Keratinocyte (primary cell): ENCODE measurements at regions not wholly inside any gene's neighbourhood (a gene's known extent, or its start where the extent isn't known, plus 50 kb on each side); places are given as distances from the start of the nearest gene placed in this dataset.

ENCODE experiments used
- DNase-seq: peaks from one replicate; pipeline ENCODE4 v3.0.0-alpha.2; 2011; ENCODE audit warnings: low read depth, missing footprints, low spot score
- FAIRE-seq: peaks from 2 replicates; lab custom pipeline; 2011; peaks lifted over from hg19 to GRCh38; lab: Jason Lieb, UNC
- H2AFZ ChIP-seq: 2 replicates; pipeline ENCODE4 v1.6.0; 2012; ENCODE audit warnings: low read length, control low read depth, inconsistent platforms; ENCODE audit not compliant: control insufficient read depth
- H3K27ac ChIP-seq: 2 replicates; pipeline ENCODE4 v1.5.1; 2011; ENCODE audit warnings: low read length; ENCODE audit not compliant: control insufficient read depth, insufficient read depth
- H3K27me3 ChIP-seq: 3 replicates; pipeline ENCODE4 v1.6.0; 2011; ENCODE audit warnings: low read length; ENCODE audit not compliant: control insufficient read depth, insufficient read depth; ENCODE audit errors: extremely low read depth
- H3K36me3 ChIP-seq, 2 experiments: 2 replicates in 1 of 2; 3 replicates in 1 of 2; pipeline ENCODE4 v1.5.1; 2011; ENCODE audit warnings: low read length in 2 of 2, mild to moderate bottlenecking in 1 of 2; ENCODE audit not compliant: control insufficient read depth in 2 of 2, insufficient read depth in 2 of 2; ENCODE audit errors: extremely low read depth in 1 of 2
- H3K4me1 ChIP-seq: 3 replicates; pipeline ENCODE4 v1.5.1; 2011; ENCODE audit warnings: low read length; ENCODE audit not compliant: control insufficient read depth, insufficient read depth; ENCODE audit errors: extremely low read depth
- H3K4me2 ChIP-seq: 3 replicates; pipeline ENCODE4 v1.6.0; 2011; ENCODE audit warnings: low read depth, low read length; ENCODE audit not compliant: control insufficient read depth, insufficient read depth; ENCODE audit errors: extremely low read depth
- H3K4me3 ChIP-seq, 3 experiments: fragments of 200-600 bp in 1 of 3; sonication (generic) in 1 of 3; 2 replicates in 2 of 3; 3 replicates in 1 of 3; pipeline ENCODE4 v1.5.1; 2011 to 2016; ENCODE audit warnings: low read length in 3 of 3, mild to moderate bottlenecking in 3 of 3, control low read depth in 2 of 3, inconsistent platforms in 1 of 3, low read depth in 1 of 3, mixed read lengths in 1 of 3, mixed run types in 1 of 3, moderate library complexity in 1 of 3; ENCODE audit not compliant: control insufficient read depth in 2 of 3, insufficient read depth in 2 of 3; ENCODE audit errors: extremely low read depth in 1 of 3
- H3K79me2 ChIP-seq: 2 replicates; pipeline ENCODE4 v1.6.0; 2012; ENCODE audit warnings: low read length; ENCODE audit not compliant: control insufficient read depth, insufficient read depth
- H3K9ac ChIP-seq: 3 replicates; pipeline ENCODE4 v1.6.0; 2011; ENCODE audit warnings: low read length; ENCODE audit not compliant: control insufficient read depth, insufficient read depth; ENCODE audit errors: extremely low read depth
- H3K9me1 ChIP-seq: 3 replicates; pipeline ENCODE4 v1.6.0; 2011; ENCODE audit warnings: low read length; ENCODE audit not compliant: control insufficient read depth, insufficient read depth; ENCODE audit errors: extremely low read depth
- H3K9me3 ChIP-seq: 2 replicates; pipeline ENCODE4 v1.5.1; 2012; ENCODE audit warnings: low read depth, low read length; ENCODE audit not compliant: control insufficient read depth
- H4K20me1 ChIP-seq: 3 replicates; pipeline ENCODE4 v1.6.0; 2011; ENCODE audit warnings: low read length; ENCODE audit not compliant: control insufficient read depth, insufficient read depth; ENCODE audit errors: extremely low read depth
- CTCF ChIP-seq, 3 experiments: IDR thresholded peaks in 1 of 3; conservative IDR thresholded peaks in 1 of 3; optimal IDR thresholded peaks in 1 of 3; 2 replicates in 2 of 3; 3 replicates in 1 of 3; pipeline versions ENCODE3 to v1.5.1; 2011; ENCODE audit warnings: low read length in 3 of 3, mild to moderate bottlenecking in 3 of 3, moderate library complexity in 2 of 3, control low read depth in 1 of 3, inconsistent platforms in 1 of 3; ENCODE audit not compliant: insufficient read depth in 2 of 3; ENCODE audit errors: extremely low read depth in 1 of 3
- EZH2 ChIP-seq: IDR thresholded peaks from one replicate; pipeline ENCODE4 v1.6.1; 2012; ENCODE audit warnings: inconsistent platforms, mild to moderate bottlenecking, low read length, moderate library complexity
- dilution Hi-C: fragments of 300-500 bp; cut with MboI; formaldehyde crosslinking; loops from one replicate; pipeline ENCODE4 v1.7.0; 2020; ENCODE audit warnings: low sequenced_read_pairs; ENCODE audit not compliant: extremely low pct_ligation_motif_present

GRCh38 chr12:19070341-19070740, 59.2 kb upstream of the PLEKHA5 start:
- no peak for TF ChIP-seq EZH2
- no peak overlapping the region for H3K27ac ChIP-seq

GRCh38 chr12:19074700-19075099, 54.8 kb upstream of the PLEKHA5 start:
- DNase-seq (no peak), FAIRE-seq (no peak)
- Histone ChIP-seq H3K9ac (no peak overlapping the region), H3K36me3 (no peaks in the 10 kb centered on the region), H3K9me3 (no peaks in the 10 kb centered on the region), H3K4me2 (no peak overlapping the region), H4K20me1 (no peaks in the 10 kb centered on the region), H3K9me1 (no peaks in the 10 kb centered on the region), H3K4me3 (no peak overlapping the region), H3K4me1 (no peaks in the 10 kb centered on the region), H3K27me3 (no peaks in the 10 kb centered on the region), H3K27ac (no peak overlapping the region), H2AFZ (no peak overlapping the region), H3K79me2 (no peaks in the 10 kb centered on the region)
- dilution Hi-C loops: no loop called here
- TF ChIP-seq CTCF (optimal IDR thresholded peaks at IDR 0.05 in 1 of 3, IDR thresholded peaks at IDR 0.05 in 1 of 3, conservative IDR thresholded peaks at IDR 0.05 in 1 of 3; ENCODE audit: extremely low read depth in 1 of 3, insufficient read depth in 2 of 3, low read length in 3 of 3) (no peak), EZH2 (no peak)

More at GRCh38 chr12:19070341-19070740, 59.2 kb upstream of the PLEKHA5 start:
- dilution Hi-C loops: no loop called here
- H3K27me3 ChIP-seq: no peaks in the 10 kb centered on the region
- H3K36me3 ChIP-seq: no peaks in the 10 kb centered on the region
- no peaks in the 10 kb centered on the region for H4K20me1 ChIP-seq
- no peaks in the 10 kb centered on the region for H3K79me2 ChIP-seq
- no peaks in the 10 kb centered on the region for H3K9me1 ChIP-seq
- no peak overlapping the region for H3K4me2 ChIP-seq
- no peak for FAIRE-seq
- no peak overlapping the region for H2AFZ ChIP-seq
- no peaks in the 10 kb centered on the region for H3K4me1 ChIP-seq
- no peaks in the 10 kb centered on the region for H3K9me3 ChIP-seq
- no peak overlapping the region for H3K9ac ChIP-seq
- H3K4me3 ChIP-seq: no peak overlapping the region
- no peak for DNase-seq

GRCh38 chr12:19075711-19076340, 53.7 kb upstream of the PLEKHA5 start:
- no peak overlapping the region for H3K4me3 ChIP-seq
- no peak overlapping the region for H3K9ac ChIP-seq
- dilution Hi-C loops: no loop called here
- no peak overlapping the region for H2AFZ ChIP-seq
- TF ChIP-seq CTCF (optimal IDR thresholded peaks at IDR 0.05 in 1 of 3, IDR thresholded peaks at IDR 0.05 in 1 of 3, conservative IDR thresholded peaks at IDR 0.05 in 1 of 3; ENCODE audit: extremely low read depth in 1 of 3, insufficient read depth in 2 of 3, low read length in 3 of 3) (no peak), EZH2 (no peak)
- no peaks in the 10 kb centered on the region for H3K9me3 ChIP-seq
- H3K36me3 ChIP-seq: no peaks in the 10 kb centered on the region
- DNase-seq: no peak
- no peaks in the 10 kb centered on the region for H3K4me1 ChIP-seq
- H3K27ac ChIP-seq: no peak overlapping the region
- H3K79me2 ChIP-seq: no peaks in the 10 kb centered on the region
- no peak for FAIRE-seq
- H4K20me1 ChIP-seq: no peaks in the 10 kb centered on the region
- H3K27me3 ChIP-seq: no peaks in the 10 kb centered on the region
- H3K4me2 ChIP-seq: no peak overlapping the region
- no peaks in the 10 kb centered on the region for H3K9me1 ChIP-seq
